Transverse colon (tissue), 4 donors: ENCODE measurements at regions not wholly inside any gene's neighbourhood (a gene's known extent, or its start where the extent isn't known, plus 50 kb on each side); places are given as distances from the start of the nearest gene placed in this dataset.

Source experiments
- DNase-seq: peaks from one replicate; pipeline ENCODE4 v3.0.0-alpha.2; 2019
- H3K27ac ChIP-seq, 4 donors: fragments of 200-600 bp; sonication (generic); 2 replicates each; pipeline ENCODE4 v1.5.1; 2016 to 2018; ENCODE audit warnings: inconsistent platforms in 4 of 4
- H3K27me3 ChIP-seq: fragments of 200-600 bp; sonication (generic); 2 replicates; pipeline ENCODE4 v1.5.1; 2017; ENCODE audit warnings: inconsistent platforms
- H3K36me3 ChIP-seq, 4 donors: fragments of 200-600 bp; sonication (generic); 2 replicates each; pipeline ENCODE4 v1.5.1; 2017 to 2019; ENCODE audit warnings: inconsistent platforms in 4 of 4
- H3K4me1 ChIP-seq, 4 donors: fragments of 200-600 bp; sonication (generic); 2 replicates each; pipeline ENCODE4 v1.5.1; 2017 to 2020; ENCODE audit warnings: inconsistent platforms in 4 of 4
- H3K4me3 ChIP-seq, 4 donors: fragments of 200-600 bp; sonication (generic); 1 replicate in 1 of 4; 2 replicates in 3 of 4; pipeline versions ENCODE4 v1.5.1 to v1.6.1; 2017 to 2019; ENCODE audit warnings: inconsistent platforms in 4 of 4
- H3K9me3 ChIP-seq, 2 donors: fragments of 200-600 bp; sonication (generic); 2 replicates each; pipeline ENCODE4 v1.5.1; 2017 to 2019; ENCODE audit warnings: inconsistent platforms in 2 of 2
- EP300 ChIP-seq: sonication (generic); formaldehyde crosslinking; IDR thresholded peaks from one replicate; pipeline ENCODE4 v1.6.1; 2017; ENCODE audit warnings: antibody characterized with exemption, low read depth
- POLR2A ChIP-seq: fragments of 450-650 bp; IDR thresholded peaks from one replicate; pipeline ENCODE4 v1.6.1; 2016; ENCODE audit warnings: antibody characterized with exemption, mild to moderate bottlenecking, moderate library complexity
- POLR2AphosphoS5 ChIP-seq, 3 donors: sonication (generic); formaldehyde crosslinking; IDR thresholded peaks; one replicate each; pipeline ENCODE4 v1.6.1; 2016; ENCODE audit warnings: antibody characterized with exemption in 3 of 3
- WGBS, 2 donors: methylation state at CpG; one replicate each; pipeline ENCODE4 v1.1.5; 2018; ENCODE audit warnings: low coverage in 1 of 2; 5-methylcytosine and 5-hydroxymethylcytosine counted together
- in situ Hi-C, 4 donors: fragments of 200-750 bp; cut with MboI; loops; one replicate each; pipeline versions ENCODE4 v1.15.0 to v1.15.1; 2017; ENCODE audit warnings: low sequenced_read_pairs in 3 of 4, low pct_ligation_motif_present in 1 of 4, low pct_unique_long_range_greater_than_20kb in 1 of 4
- intact Hi-C: fragments of 100-400 bp; cut with DNase I; formaldehyde crosslinking; loops from one replicate; pipeline ENCODE4 v1.15.1; 2023; ENCODE audit warnings: low total_unique reads
- TF ChIP-seq, protein P1 (sequence below), 5 experiments: fragments of 200-600 bp in 3 of 5; fragments of 450-650 bp in 2 of 5; sonication (generic) in 3 of 5; IDR thresholded peaks; 1 replicate in 2 of 5; 2 replicates in 3 of 5; pipeline ENCODE4 v1.5.1; 2016 to 2017; ENCODE audit warnings: antibody characterized with exemption in 5 of 5, inconsistent platforms in 3 of 5, mild to moderate bottlenecking in 2 of 5, moderate library complexity in 1 of 5

DNA sequence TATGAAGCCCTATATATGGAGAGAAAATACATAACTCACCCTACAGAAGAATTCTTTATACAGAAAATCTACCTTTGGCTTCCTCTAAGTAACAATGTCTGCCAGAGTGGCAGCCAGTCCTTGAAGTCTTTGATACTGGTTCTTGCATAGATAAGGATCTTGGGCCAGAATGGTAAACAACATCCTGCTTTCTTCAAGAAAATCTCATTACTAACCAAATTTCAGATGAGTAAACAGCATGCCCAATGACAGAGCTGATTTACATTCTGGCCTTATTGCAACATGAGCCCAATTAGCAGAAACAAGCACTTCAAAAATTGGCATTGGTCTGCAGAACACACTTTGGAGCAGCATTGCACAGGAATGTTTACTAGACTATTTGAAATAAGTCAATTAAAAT, 336.5 kb upstream of the ST6GAL2 start:
- H3K36me3 ChIP-seq: no peaks in the 10 kb centered on the region
- H3K9me3 ChIP-seq: no peaks in the 10 kb centered on the region
- TF ChIP-seq POLR2AphosphoS5 (IDR thresholded peaks at IDR 0.05): no peak
- no peak for TF ChIP-seq POLR2A
- no peak for TF ChIP-seq EP300
- TF ChIP-seq, protein P1, sequence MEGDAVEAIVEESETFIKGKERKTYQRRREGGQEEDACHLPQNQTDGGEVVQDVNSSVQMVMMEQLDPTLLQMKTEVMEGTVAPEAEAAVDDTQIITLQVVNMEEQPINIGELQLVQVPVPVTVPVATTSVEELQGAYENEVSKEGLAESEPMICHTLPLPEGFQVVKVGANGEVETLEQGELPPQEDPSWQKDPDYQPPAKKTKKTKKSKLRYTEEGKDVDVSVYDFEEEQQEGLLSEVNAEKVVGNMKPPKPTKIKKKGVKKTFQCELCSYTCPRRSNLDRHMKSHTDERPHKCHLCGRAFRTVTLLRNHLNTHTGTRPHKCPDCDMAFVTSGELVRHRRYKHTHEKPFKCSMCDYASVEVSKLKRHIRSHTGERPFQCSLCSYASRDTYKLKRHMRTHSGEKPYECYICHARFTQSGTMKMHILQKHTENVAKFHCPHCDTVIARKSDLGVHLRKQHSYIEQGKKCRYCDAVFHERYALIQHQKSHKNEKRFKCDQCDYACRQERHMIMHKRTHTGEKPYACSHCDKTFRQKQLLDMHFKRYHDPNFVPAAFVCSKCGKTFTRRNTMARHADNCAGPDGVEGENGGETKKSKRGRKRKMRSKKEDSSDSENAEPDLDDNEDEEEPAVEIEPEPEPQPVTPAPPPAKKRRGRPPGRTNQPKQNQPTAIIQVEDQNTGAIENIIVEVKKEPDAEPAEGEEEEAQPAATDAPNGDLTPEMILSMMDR (IDR thresholded peaks at IDR 0.05): no peak
- H3K27me3 ChIP-seq: no peaks in the 10 kb centered on the region
- in situ Hi-C loops (no loop called here), intact Hi-C loops (no loop called here)
- H3K4me1 ChIP-seq: no peaks in the 10 kb centered on the region
- no peak overlapping the region for H3K4me3 ChIP-seq
- DNase-seq: no peak
- no peak overlapping the region for H3K27ac ChIP-seq

DNA sequence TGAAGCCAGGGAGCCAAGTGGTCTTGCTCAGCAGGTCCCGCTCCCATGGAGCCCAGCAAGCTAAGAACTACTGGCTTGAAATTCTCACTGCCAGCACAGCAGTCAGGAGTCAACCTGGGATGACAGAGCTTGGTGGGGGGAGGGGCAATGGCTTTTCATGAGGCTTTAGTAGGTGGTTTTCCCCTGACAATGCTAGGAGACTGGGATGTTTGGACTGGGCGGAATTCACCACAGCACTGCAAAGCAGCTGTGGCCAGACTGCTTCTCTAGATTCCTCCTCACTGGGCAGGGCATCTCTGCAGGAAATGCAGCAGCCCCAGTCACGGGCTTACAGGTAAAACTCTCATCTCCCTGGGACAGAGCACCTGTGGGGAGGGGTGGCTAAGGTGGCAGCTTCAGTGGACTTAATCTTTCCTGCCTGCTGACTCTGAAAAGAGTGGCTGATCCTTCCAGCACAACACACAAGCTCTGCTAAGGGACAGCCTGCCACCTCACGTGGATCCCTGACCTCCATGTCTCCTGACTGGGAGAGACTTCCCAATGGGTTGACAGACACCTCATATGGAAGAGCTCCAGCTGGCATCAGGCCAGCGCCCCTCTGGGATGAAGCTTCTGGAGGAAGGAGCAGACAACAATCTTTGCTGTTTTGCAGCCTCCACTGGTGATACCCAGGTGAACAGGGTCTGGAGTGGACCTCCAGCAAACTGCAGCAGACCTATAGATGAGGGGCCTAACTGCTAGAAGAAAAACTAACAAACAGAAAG, 349.7 kb upstream of the ST6GAL2 start:
- Histone ChIP-seq H3K27me3 (no peaks in the 10 kb centered on the region), H3K4me1 (no peaks in the 10 kb centered on the region), H3K36me3 (no peaks in the 10 kb centered on the region), H3K4me3 (no peak overlapping the region), H3K27ac (no peak overlapping the region), H3K9me3 (no peaks in the 10 kb centered on the region)
- WGBS, 2 donors: 69% methylated on average over 4 of the region's 5 CpGs; no CpG with 5 or more reads in 1 of the 2 donors
- TF ChIP-seq, protein P1 (IDR thresholded peaks at IDR 0.05): no peak
- TF ChIP-seq POLR2A: no peak
- no peak for TF ChIP-seq EP300
- DNase-seq: no peak
- in situ Hi-C loops: no loop called here
- intact Hi-C loops: no loop called here

DNA sequence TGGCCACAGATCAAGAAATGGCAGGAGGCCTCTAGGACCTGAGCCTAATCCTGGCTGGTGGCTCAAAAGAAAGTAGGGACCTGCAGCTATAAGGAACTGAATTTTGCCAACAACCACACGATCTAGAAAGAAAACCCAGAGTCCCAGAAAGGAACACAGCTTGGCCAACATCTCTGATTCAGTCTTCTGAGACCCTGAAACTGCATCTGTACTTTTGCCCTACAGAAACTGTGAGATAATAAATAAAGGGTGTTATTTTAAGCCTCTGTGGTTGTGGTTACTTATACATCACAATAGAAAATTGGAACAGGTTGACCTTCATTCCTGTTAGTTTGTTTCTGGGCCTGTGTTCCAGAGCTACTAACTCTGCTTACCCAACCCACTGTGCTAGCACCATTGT, 356.8 kb upstream of the ST6GAL2 start:
- no peak overlapping the region for H3K4me3 ChIP-seq
- WGBS, 2 donors: 64 to 83% methylated on average over 1 of the region's 1 CpG
- DNase-seq: no peak
- no peaks in the 10 kb centered on the region for H3K36me3 ChIP-seq
- TF ChIP-seq POLR2AphosphoS5 (IDR thresholded peaks at IDR 0.05) (no peak), POLR2A (no peak), EP300 (no peak)
- TF ChIP-seq, protein P1 (IDR thresholded peaks at IDR 0.05): no peak
- H3K27ac ChIP-seq: no peak overlapping the region
- H3K27me3 ChIP-seq: no peaks in the 10 kb centered on the region
- in situ Hi-C loops: no loop called here
- H3K4me1 ChIP-seq: no peaks in the 10 kb centered on the region
- intact Hi-C loops: no loop called here
- no peaks in the 10 kb centered on the region for H3K9me3 ChIP-seq

DNA sequence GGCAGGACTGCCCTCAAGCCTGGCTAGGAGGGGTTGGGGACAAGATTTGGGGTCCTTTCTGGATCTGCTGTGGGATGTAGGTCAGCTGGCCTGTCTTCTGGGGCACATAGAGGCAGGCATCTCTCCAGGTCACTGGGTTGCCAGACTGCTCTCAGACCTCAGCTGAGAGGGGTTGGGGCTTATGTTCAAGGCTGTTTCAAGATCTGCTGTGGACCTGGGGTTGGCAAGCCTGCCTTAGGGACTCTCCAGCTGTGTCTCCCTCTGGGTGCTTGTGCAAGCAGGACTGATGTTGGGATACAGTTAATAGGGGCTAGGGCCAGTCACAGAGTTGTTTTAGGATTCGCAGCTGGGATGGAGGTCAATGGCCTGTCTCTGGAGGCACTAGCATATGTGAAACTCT, 363.0 kb upstream of the ST6GAL2 start:
- Histone ChIP-seq H3K4me1 (no peaks in the 10 kb centered on the region), H3K9me3 (no peaks in the 10 kb centered on the region), H3K27me3 (no peaks in the 10 kb centered on the region), H3K4me3 (no peak overlapping the region), H3K27ac (no peak overlapping the region), H3K36me3 (no peaks in the 10 kb centered on the region)
- intact Hi-C loops: no loop called here
- DNase-seq: no peak
- 100% methylated on average over 1 of the region's 1 CpG for WGBS, 2 donors
- TF ChIP-seq EP300: no peak
- TF ChIP-seq, protein P1 (IDR thresholded peaks at IDR 0.05): no peak
- no peak for TF ChIP-seq POLR2A
- TF ChIP-seq POLR2AphosphoS5 (IDR thresholded peaks at IDR 0.05): no peak
- in situ Hi-C loops: no loop called here
